GM18508 (cell line): ENCODE measurements at regions not wholly inside any gene's neighbourhood (a gene's known extent, or its start where the extent isn't known, plus 50 kb on each side); places are given as distances from the start of the nearest gene placed in this dataset.

Experiments
- ATAC-seq: cut with Tn5 transposase; IDR thresholded peaks from one replicate; pipeline ENCODE4 v1.9.1; 2021; ENCODE audit warnings: moderate number of reproducible peaks; ENCODE audit not compliant: insufficient read depth, unreplicated experiment

GRCh38 chr5:82355496-82355895, 77.3 kb upstream of the RPS23 start:
- no peak for ATAC-seq

- no peak for ATAC-seq
Observed at GRCh38 chr5:82355053-82355452, 76.9 kb upstream of the RPS23 start.

GRCh38 chr5:82354543-82354942, 76.4 kb upstream of the RPS23 start:
- no peak for ATAC-seq

- no peak for ATAC-seq
Observed at GRCh38 chr5:82353522-82353921, 75.4 kb upstream of the RPS23 start.

- ATAC-seq = no peak
Observed at GRCh38 chr5:82352146-82352791, 74.1 kb upstream of the RPS23 start.

GRCh38 chr5:82351754-82352145, 73.6 kb upstream of the RPS23 start:
- ATAC-seq = peak; percentile 63

GRCh38 chr5:82351297-82351696, 73.1 kb upstream of the RPS23 start:
- ATAC-seq = no peak

GRCh38 chr5:82349652-82350051, 71.5 kb upstream of the RPS23 start:
- ATAC-seq = no peak

- no peak for ATAC-seq
Observed at GRCh38 chr5:82348784-82349425, 70.8 kb upstream of the RPS23 start.

- ATAC-seq = no peak
Observed at GRCh38 chr5:82347201-82347865, 69.2 kb upstream of the RPS23 start.

- ATAC-seq = no peak
Observed at GRCh38 chr5:82346399-82347165, 68.4 kb upstream of the RPS23 start.

GRCh38 chr5:82345108-82345507, 67.0 kb upstream of the RPS23 start:
- ATAC-seq = no peak

GRCh38 chr5:82341325-82341724, 63.2 kb upstream of the RPS23 start:
- no peak for ATAC-seq

GRCh38 chr5:82340799-82341198, 62.6 kb upstream of the RPS23 start:
- no peak for ATAC-seq

GRCh38 chr5:82339792-82340191, 61.6 kb upstream of the RPS23 start:
- ATAC-seq = no peak

- ATAC-seq = no peak
Observed at GRCh38 chr5:82338771-82339373, 60.7 kb upstream of the RPS23 start.

GRCh38 chr5:82336959-82337351, 58.8 kb upstream of the RPS23 start:
- no peak for ATAC-seq

GRCh38 chr5:82336226-82336958, 58.2 kb upstream of the RPS23 start:
- ATAC-seq = no peak

- ATAC-seq = no peak
Observed at GRCh38 chr5:82335806-82336205, 57.7 kb upstream of the RPS23 start.

GRCh38 chr5:82334856-82335255, 56.7 kb upstream of the RPS23 start:
- no peak for ATAC-seq
